HEK293 (cell line): ENCODE measurements at regions not wholly inside any gene's neighbourhood (a gene's known extent, or its start where the extent isn't known, plus 50 kb on each side); places are given as distances from the start of the nearest gene placed in this dataset.

Experiments
- CTCF ChIA-PET: fragments of 350-600 bp; formaldehyde crosslinking; extraction: SDS; loops from one replicate; lab custom pipeline; 2021; ENCODE audit warnings: antibody characterized with exemption; lab: Yijun Ruan, JAX
- POLR2A ChIA-PET: fragments of 300-600 bp; formaldehyde crosslinking; extraction: SDS; loops from one replicate; lab custom pipeline; 2020; ENCODE audit warnings: antibody characterized with exemption, inconsistent platforms; lab: Yijun Ruan, JAX
- H3K27ac ChIP-seq: fragments of 200-500 bp; sonication (Bioruptor generic); 2 replicates; pipeline ENCODE4 v1.5.1; 2014; ENCODE audit warnings: low read depth, low read length, control low read depth, inconsistent platforms; ENCODE audit errors: extremely low read depth
- H3K36me3 ChIP-seq, 2 experiments: fragments of 200-500 bp in 1 of 2; sonication (Bioruptor generic) in 1 of 2; 1 replicate in 1 of 2; 2 replicates in 1 of 2; pipeline ENCODE4 v1.5.1; 2014 to 2017; ENCODE audit warnings: inconsistent platforms in 2 of 2, low read length in 2 of 2; ENCODE audit not compliant: control insufficient read depth in 2 of 2, insufficient read depth in 1 of 2
- H3K4me1 ChIP-seq: fragments of 200-500 bp; sonication (Bioruptor generic); 2 replicates; pipeline ENCODE4 v1.5.1; 2014; ENCODE audit warnings: mild to moderate bottlenecking, low read length, inconsistent platforms; ENCODE audit not compliant: control insufficient read depth, insufficient read depth
- H3K4me3 ChIP-seq: 2 replicates; pipeline ENCODE4 v1.5.1; 2011; ENCODE audit warnings: low read depth, mild to moderate bottlenecking, control low read depth, low read length, moderate library complexity
- H3K9me3 ChIP-seq: fragments of 200-500 bp; sonication (Bioruptor generic); 2 replicates; pipeline ENCODE4 v1.5.1; 2014; ENCODE audit warnings: low read depth, low read length, inconsistent platforms; ENCODE audit not compliant: control insufficient read depth, insufficient read depth
- CTCF ChIP-seq: fragments of 450-650 bp; formaldehyde crosslinking; IDR thresholded peaks from 2 replicates; pipeline ENCODE4 v1.5.1; 2016; ENCODE audit warnings: missing biosample characterization, missing genetic modification characterization
- GLI2 ChIP-seq: fragments of 450-650 bp; formaldehyde crosslinking; IDR thresholded peaks from 2 replicates; pipeline ENCODE4; 2017; ENCODE audit warnings: missing biosample characterization, missing genetic modification characterization, low read depth, borderline replicate concordance
- KLF16 ChIP-seq: fragments of 450-650 bp; formaldehyde crosslinking; IDR thresholded peaks from 2 replicates; pipeline ENCODE4 v1.5.1; 2017; ENCODE audit warnings: missing biosample characterization, missing genetic modification characterization
- KLF17 ChIP-seq: fragments of 450-650 bp; formaldehyde crosslinking; IDR thresholded peaks from 2 replicates; pipeline ENCODE4 v1.5.1; 2016; ENCODE audit warnings: missing biosample characterization, missing genetic modification characterization
- KLF9 ChIP-seq: fragments of 450-650 bp; formaldehyde crosslinking; IDR thresholded peaks from 2 replicates; pipeline ENCODE4 v1.5.1; 2016; ENCODE audit warnings: missing biosample characterization, missing genetic modification characterization, low read depth
- SALL2 ChIP-seq: fragments of 450-650 bp; formaldehyde crosslinking; IDR thresholded peaks from 2 replicates; pipeline ENCODE4 v1.5.0; 2017; ENCODE audit warnings: missing biosample characterization, mild to moderate bottlenecking, missing genetic modification characterization, borderline replicate concordance
- SCRT1 ChIP-seq: fragments of 450-650 bp; formaldehyde crosslinking; IDR thresholded peaks from 2 replicates; pipeline ENCODE4 v1.5.1; 2016; ENCODE audit warnings: missing biosample characterization, missing genetic modification characterization, borderline replicate concordance
- SP7 ChIP-seq: fragments of 450-650 bp; formaldehyde crosslinking; IDR thresholded peaks from 2 replicates; pipeline ENCODE4 v1.5.1; 2016; ENCODE audit warnings: missing biosample characterization, missing genetic modification characterization
- TSHZ1 ChIP-seq: fragments of 450-650 bp; formaldehyde crosslinking; IDR thresholded peaks from 2 replicates; pipeline ENCODE4 v1.5.1; 2016; ENCODE audit warnings: missing biosample characterization, missing genetic modification characterization, borderline replicate concordance
- ZBTB8A ChIP-seq: fragments of 450-650 bp; formaldehyde crosslinking; IDR thresholded peaks from 2 replicates; pipeline ENCODE4 v1.5.1; 2016; ENCODE audit warnings: missing biosample characterization, missing genetic modification characterization
- ZEB2 ChIP-seq: fragments of 450-650 bp; formaldehyde crosslinking; IDR thresholded peaks from 2 replicates; pipeline ENCODE4 v1.5.1; 2016; ENCODE audit warnings: missing biosample characterization, missing genetic modification characterization
- ZFP37 ChIP-seq: fragments of 450-650 bp; formaldehyde crosslinking; IDR thresholded peaks from 2 replicates; pipeline ENCODE4 v1.5.1; 2016; ENCODE audit warnings: missing biosample characterization, missing genetic modification characterization
- ZFP69B ChIP-seq: fragments of 450-650 bp; formaldehyde crosslinking; IDR thresholded peaks from 2 replicates; pipeline ENCODE4 v1.5.1; 2016; ENCODE audit warnings: missing biosample characterization, missing genetic modification characterization
- ZNF112 ChIP-seq: fragments of 450-650 bp; formaldehyde crosslinking; IDR thresholded peaks from 2 replicates; pipeline ENCODE4 v1.5.0; 2017; ENCODE audit warnings: missing biosample characterization, missing genetic modification characterization
- ZNF174 ChIP-seq: fragments of 450-650 bp; formaldehyde crosslinking; IDR thresholded peaks from 2 replicates; pipeline ENCODE4 v1.5.0; 2017; ENCODE audit warnings: missing biosample characterization, mild to moderate bottlenecking, missing genetic modification characterization
- ZNF175 ChIP-seq: fragments of 450-650 bp; formaldehyde crosslinking; IDR thresholded peaks from 2 replicates; pipeline ENCODE4 v1.5.1; 2016; ENCODE audit warnings: missing biosample characterization, missing genetic modification characterization
- ZNF202 ChIP-seq: fragments of 450-650 bp; formaldehyde crosslinking; IDR thresholded peaks from 2 replicates; pipeline ENCODE4 v1.5.1; 2016; ENCODE audit warnings: missing biosample characterization, missing genetic modification characterization, borderline replicate concordance
- ZNF292 ChIP-seq: fragments of 450-650 bp; formaldehyde crosslinking; IDR thresholded peaks from 2 replicates; pipeline ENCODE4 v1.5.1; 2016; ENCODE audit warnings: low read depth, missing biosample characterization, missing genetic modification characterization, borderline replicate concordance
- ZNF362 ChIP-seq: fragments of 450-650 bp; formaldehyde crosslinking; IDR thresholded peaks from 2 replicates; pipeline ENCODE4 v1.5.1; 2016; ENCODE audit warnings: missing biosample characterization, missing genetic modification characterization
- ZNF404 ChIP-seq: fragments of 450-650 bp; formaldehyde crosslinking; IDR thresholded peaks from 2 replicates; pipeline ENCODE4 v1.5.1; 2017; ENCODE audit warnings: missing biosample characterization, missing genetic modification characterization
- ZNF521 ChIP-seq: fragments of 450-650 bp; formaldehyde crosslinking; IDR thresholded peaks from 2 replicates; pipeline ENCODE4 v1.5.1; 2017; ENCODE audit warnings: missing biosample characterization, mild to moderate bottlenecking, missing genetic modification characterization
- ZNF548 ChIP-seq: fragments of 450-650 bp; formaldehyde crosslinking; IDR thresholded peaks from 2 replicates; pipeline ENCODE4 v1.5.1; 2016; ENCODE audit warnings: missing biosample characterization, missing genetic modification characterization
- ZNF596 ChIP-seq: fragments of 450-650 bp; IDR thresholded peaks from 2 replicates; pipeline ENCODE4 v1.5.0; 2018; ENCODE audit warnings: missing biosample characterization, mild to moderate bottlenecking, missing genetic modification characterization, moderate library complexity
- ZNF624 ChIP-seq: fragments of 450-650 bp; formaldehyde crosslinking; IDR thresholded peaks from 2 replicates; pipeline ENCODE4 v1.5.1; 2017; ENCODE audit warnings: missing biosample characterization, missing genetic modification characterization
- ZNF626 ChIP-seq: fragments of 450-650 bp; sonication (Bioruptor Pico); formaldehyde crosslinking; IDR thresholded peaks from 2 replicates; pipeline ENCODE4 v1.5.1; 2018; ENCODE audit warnings: missing biosample characterization, missing genetic modification characterization, inconsistent platforms
- ZNF707 ChIP-seq: fragments of 450-650 bp; formaldehyde crosslinking; IDR thresholded peaks from 2 replicates; pipeline ENCODE4 v1.5.1; 2016; ENCODE audit warnings: missing biosample characterization, missing genetic modification characterization
- ZNF792 ChIP-seq: fragments of 450-650 bp; formaldehyde crosslinking; IDR thresholded peaks from 2 replicates; pipeline ENCODE4 v1.5.1; 2016; ENCODE audit warnings: missing biosample characterization, missing genetic modification characterization
- ZSCAN23 ChIP-seq: fragments of 450-650 bp; formaldehyde crosslinking; IDR thresholded peaks from 2 replicates; pipeline ENCODE4 v1.5.1; 2016; ENCODE audit warnings: missing biosample characterization, missing genetic modification characterization
- ZXDB ChIP-seq: fragments of 450-650 bp; formaldehyde crosslinking; IDR thresholded peaks from 2 replicates; pipeline ENCODE4 v1.5.1; 2016; ENCODE audit warnings: missing biosample characterization, missing genetic modification characterization

GRCh38 chr4:123849495-123849894, 452.9 kb downstream of the SPRY1 start:
- H3K27ac ChIP-seq = no peak overlapping the region
- H3K36me3 ChIP-seq = no peaks in the 10 kb centered on the region
- ChIA-PET POLR2A (no interaction called here), CTCF (no interaction called here)
- TF ChIP-seq ZNF112 (no peak), ZXDB (tag by site-specific recombination) (no peak), SP7 (tag by site-specific recombination) (no peak), ZNF404 (tag by site-specific recombination) (no peak), ZNF548 (tag by site-specific recombination) (no peak), GLI2 (tag by site-specific recombination) (no peak), KLF17 (tag by site-specific recombination) (no peak), CTCF (tag by site-specific recombination) (no peak), ZNF707 (no peak), ZNF174 (tag by site-specific recombination) (no peak), SALL2 (no peak), SCRT1 (tag by site-specific recombination) (no peak), ZNF362 (no peak), ZNF292 (no peak)
- H3K9me3 ChIP-seq = no peaks in the 10 kb centered on the region
- H3K4me3 ChIP-seq = no peak overlapping the region
- no peaks in the 10 kb centered on the region; the same call in 1 of the 2 replicates for H3K4me1 ChIP-seq

GRCh38 chr4:123851521-123851920, 454.9 kb downstream of the SPRY1 start:
- no peaks in the 10 kb centered on the region; the same call in 1 of the 2 replicates for H3K4me1 ChIP-seq
- no peak overlapping the region for H3K27ac ChIP-seq
- ChIA-PET POLR2A (no interaction called here), CTCF (no interaction called here)
- no peak overlapping the region for H3K4me3 ChIP-seq
- no peaks in the 10 kb centered on the region for H3K9me3 ChIP-seq
- H3K36me3 ChIP-seq = no peaks in the 10 kb centered on the region
- TF ChIP-seq ZEB2 (tag by site-specific recombination) (no peak), ZNF626 (no peak), KLF9 (no peak), ZNF624 (no peak), ZFP69B (tag by site-specific recombination) (no peak), TSHZ1 (tag by site-specific recombination) (no peak), ZBTB8A (tag by site-specific recombination) (no peak), ZFP37 (tag by site-specific recombination) (no peak), ZNF521 (no peak), KLF16 (tag by site-specific recombination) (no peak), ZNF175 (no peak), ZNF596 (tag by site-specific recombination) (no peak), ZNF202 (tag by site-specific recombination) (no peak), ZNF792 (tag by site-specific recombination) (no peak), ZSCAN23 (tag by site-specific recombination) (no peak)
